ENCODE measurements at regions not wholly inside any gene's neighbourhood (a gene's known extent, or its start where the extent isn't known, plus 50 kb on each side); places are given as distances from the start of the nearest gene placed in this dataset.

GRCh38 chr9:119667163-119667562 lies 297.9 kb upstream of the BRINP1 start (continued):
- no peak for TF ChIP-seq ZNF18 (tag by site-specific recombination; IDR thresholded peaks at IDR 0.05)
- TF ChIP-seq ZNF280D (tag by site-specific recombination; IDR thresholded peaks at IDR 0.05): no peak

- Histone ChIP-seq H3K36me3 (ENCODE audit: control insufficient read depth in 2 of 2, insufficient read depth in 1 of 2, low read length in 2 of 2) (no peaks in the 10 kb centered on the region), H3K4me1 (ENCODE audit: control insufficient read depth, insufficient read depth, low read length) (no peaks in the 10 kb centered on the region), H3K4me3 (ENCODE audit: low read depth, low read length) (no peak overlapping the region), H3K27ac (ENCODE audit: extremely low read depth, low read depth, low read length) (no peak overlapping the region), H3K9me3 (ENCODE audit: control insufficient read depth, insufficient read depth, low read depth, low read length) (no peaks in the 10 kb centered on the region)
- ChIA-PET CTCF (interaction anchor here (0.6 kb wide), 1 partner anchor 328 kb away, joined by 4 read pairs; no protein-coding TSS in a partner anchor), POLR2A (no interaction called here)
- TF ChIP-seq ZNF202 (tag by site-specific recombination; IDR thresholded peaks at IDR 0.05; ENCODE audit: borderline replicate concordance): no peak
- no peak for TF ChIP-seq ZNF488 (tag by site-specific recombination; IDR thresholded peaks at IDR 0.05)
- no peak for TF ChIP-seq ZNF645 (tag by site-specific recombination; IDR thresholded peaks at IDR 0.05)
- no peak for TF ChIP-seq ZNF114 (tag by site-specific recombination; IDR thresholded peaks at IDR 0.05)
- TF ChIP-seq SP3 (tag by site-specific recombination; IDR thresholded peaks at IDR 0.05): no peak
- no peak for TF ChIP-seq ZFP69B (tag by site-specific recombination; IDR thresholded peaks at IDR 0.05)
- TF ChIP-seq ZNF19 (tag by site-specific recombination; IDR thresholded peaks at IDR 0.05; ENCODE audit: low read depth): no peak
- TF ChIP-seq ZNF791 (tag by site-specific recombination; IDR thresholded peaks at IDR 0.05): no peak
- TF ChIP-seq BCL11A (tag by site-specific recombination; IDR thresholded peaks at IDR 0.05; ENCODE audit: low read depth): no peak
- no peak for TF ChIP-seq ZBTB7A (tag by site-specific recombination; IDR thresholded peaks at IDR 0.05; ENCODE audit: low read depth)
- TF ChIP-seq ZBTB6 (tag by site-specific recombination; IDR thresholded peaks at IDR 0.05): no peak
- no peak for TF ChIP-seq INSM2 (tag by site-specific recombination; IDR thresholded peaks at IDR 0.05)
- no peak for TF ChIP-seq ZNF2 (tag by site-specific recombination; IDR thresholded peaks at IDR 0.05)
- no peak for TF ChIP-seq PRDM4 (tag by site-specific recombination; IDR thresholded peaks at IDR 0.05)
- no peak for TF ChIP-seq ZNF529 (tag by site-specific recombination; IDR thresholded peaks at IDR 0.05; ENCODE audit: insufficient replicate concordance)
- no peak for TF ChIP-seq ZBTB1 (tag by site-specific recombination; IDR thresholded peaks at IDR 0.05)
- no peak for TF ChIP-seq ZNF707 (tag by site-specific recombination; IDR thresholded peaks at IDR 0.05)
- no peak for TF ChIP-seq ZNF423 (tag by site-specific recombination; IDR thresholded peaks at IDR 0.05)
- TF ChIP-seq ZNF274 (IDR thresholded peaks at IDR 0.05; ENCODE audit: low read length): no peak
- TF ChIP-seq ZNF274 (tag by site-specific recombination; IDR thresholded peaks at IDR 0.05; ENCODE audit: borderline replicate concordance): no peak
Observed at GRCh38 chr9:119662329-119662728, 293.1 kb upstream of the BRINP1 start.

All from HEK293 (cell line).